ENCODE measurements at regions not wholly inside any gene's neighbourhood (a gene's known extent, or its start where the extent isn't known, plus 50 kb on each side); places are given as distances from the start of the nearest gene placed in this dataset.

DNA sequence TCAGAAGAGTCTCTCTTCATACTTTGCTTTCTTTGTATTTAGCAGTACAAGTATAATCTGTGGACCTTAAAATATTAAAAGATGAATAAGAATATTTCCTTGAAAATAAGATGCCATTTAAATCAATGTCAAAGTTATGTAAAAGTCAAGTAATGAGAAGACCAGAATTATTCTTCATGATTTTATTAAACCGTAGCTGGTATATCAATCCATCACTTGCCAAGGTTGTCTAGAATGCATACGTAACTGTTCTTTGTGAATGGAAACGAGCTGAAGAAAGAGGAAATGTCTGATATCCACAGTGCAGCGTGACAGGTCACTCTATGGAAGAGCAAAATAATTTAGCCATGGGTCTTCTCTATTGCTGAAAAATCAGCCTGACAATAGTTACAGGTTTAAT, 488.7 kb upstream of the CCNG1 start:
- Histone ChIP-seq H3K36me3 (ENCODE audit: control insufficient read depth in 2 of 2, extremely low read depth in 1 of 2, insufficient read depth in 2 of 2, low read length in 2 of 2) (no peaks in the 10 kb centered on the region), H3K4me1 (ENCODE audit: control insufficient read depth, extremely low read depth, insufficient read depth, low read length) (no peaks in the 10 kb centered on the region), H3K9me3 (replicated peaks; ENCODE audit: control insufficient read depth, insufficient read depth, low read length) (no peaks in the 10 kb centered on the region), H3K9ac (replicated peaks; ENCODE audit: extremely low read depth, insufficient read depth, low read length) (no peak overlapping the region), H3K4me2 (ENCODE audit: insufficient read depth, low read length) (no peak overlapping the region), H2AFZ (ENCODE audit: low read depth, low read length) (no peak overlapping the region), H3K79me2 (ENCODE audit: control insufficient read depth, insufficient read depth, low read length) (no peaks in the 10 kb centered on the region), H3K27ac (ENCODE audit: insufficient read depth, low read depth, low read length) (no peak overlapping the region), H3K4me3 (replicated peaks in 1 of 3; ENCODE audit: insufficient read depth in 1 of 3, low read depth in 1 of 3, low read length in 3 of 3) (no peak overlapping the region), H3K9me1 (replicated peaks; ENCODE audit: control insufficient read depth, extremely low read depth, insufficient read depth, low read length) (no peaks in the 10 kb centered on the region), H3K27me3 (ENCODE audit: control insufficient read depth in 2 of 2, insufficient read depth in 2 of 2, low read length in 2 of 2) (no peaks in the 10 kb centered on the region), H4K20me1 (replicated peaks; ENCODE audit: control insufficient read depth, extremely low read depth, insufficient read depth, low read length) (no peaks in the 10 kb centered on the region)
- ChIA-PET POLR2A (no interaction called here), CTCF (no interaction called here)
- TF ChIP-seq EZH2 (IDR thresholded peaks at IDR 0.05; ENCODE audit: borderline replicate concordance, low read depth, low read length, severe bottlenecking) (no peak), FOS (IDR thresholded peaks at IDR 0.05; ENCODE audit: borderline replicate concordance, insufficient read depth, low read length) (no peak), CTCF (IDR thresholded peaks at IDR 0.05; ENCODE audit: extremely low read depth in 1 of 2, insufficient read depth in 1 of 2, low read depth in 1 of 2, low read length in 2 of 2) (no peak), GATA2 (IDR thresholded peaks at IDR 0.05; ENCODE audit: insufficient read depth, insufficient read length, low read depth, low read length) (no peak), POLR2AphosphoS5 (IDR thresholded peaks at IDR 0.05; ENCODE audit: insufficient read depth, low read depth, low read length) (no peak), POLR2A (IDR thresholded peaks at IDR 0.05; ENCODE audit: low read depth, low read length) (no peak), JUN (IDR thresholded peaks at IDR 0.05; ENCODE audit: borderline replicate concordance, insufficient read depth, insufficient read length, low read depth) (no peak), MYC (IDR thresholded peaks at IDR 0.05; ENCODE audit: low read depth, low read length) (no peak)
- TF ChIP-seq, protein P1, sequence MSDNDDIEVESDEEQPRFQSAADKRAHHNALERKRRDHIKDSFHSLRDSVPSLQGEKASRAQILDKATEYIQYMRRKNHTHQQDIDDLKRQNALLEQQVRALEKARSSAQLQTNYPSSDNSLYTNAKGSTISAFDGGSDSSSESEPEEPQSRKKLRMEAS (IDR thresholded peaks at IDR 0.05; ENCODE audit: insufficient read depth, insufficient read length): no peak
- DNase-seq (ENCODE audit: low read depth, low spot score) (no peak), FAIRE-seq (no peak)
- no TSS peak for BruUV-seq (replicated peaks)
- intact Hi-C loops (cut with micrococcal nuclease) (no loop called here), dilution Hi-C loops (cut with MboI; ENCODE audit: extremely low pct_ligation_motif_present, low sequenced_read_pairs) (no loop called here)

Data from endothelial cell of umbilical vein (primary cell).